HEK293 (cell line): ENCODE measurements at regions not wholly inside any gene's neighbourhood (a gene's known extent, or its start where the extent isn't known, plus 50 kb on each side); places are given as distances from the start of the nearest gene placed in this dataset.

Source experiments
- CTCF ChIA-PET: fragments of 350-600 bp; formaldehyde crosslinking; extraction: SDS; loops from one replicate; lab custom pipeline; 2021; ENCODE audit warnings: antibody characterized with exemption; lab: Yijun Ruan, JAX
- POLR2A ChIA-PET: fragments of 300-600 bp; formaldehyde crosslinking; extraction: SDS; loops from one replicate; lab custom pipeline; 2020; ENCODE audit warnings: antibody characterized with exemption, inconsistent platforms; lab: Yijun Ruan, JAX
- H3K27ac ChIP-seq: fragments of 200-500 bp; sonication (Bioruptor generic); 2 replicates; pipeline ENCODE4 v1.5.1; 2014; ENCODE audit warnings: low read depth, low read length, control low read depth, inconsistent platforms; ENCODE audit errors: extremely low read depth
- H3K36me3 ChIP-seq, 2 experiments: fragments of 200-500 bp in 1 of 2; sonication (Bioruptor generic) in 1 of 2; 1 replicate in 1 of 2; 2 replicates in 1 of 2; pipeline ENCODE4 v1.5.1; 2014 to 2017; ENCODE audit warnings: inconsistent platforms in 2 of 2, low read length in 2 of 2; ENCODE audit not compliant: control insufficient read depth in 2 of 2, insufficient read depth in 1 of 2
- H3K4me1 ChIP-seq: fragments of 200-500 bp; sonication (Bioruptor generic); 2 replicates; pipeline ENCODE4 v1.5.1; 2014; ENCODE audit warnings: mild to moderate bottlenecking, low read length, inconsistent platforms; ENCODE audit not compliant: control insufficient read depth, insufficient read depth
- H3K4me3 ChIP-seq: 2 replicates; pipeline ENCODE4 v1.5.1; 2011; ENCODE audit warnings: low read depth, mild to moderate bottlenecking, control low read depth, low read length, moderate library complexity
- H3K9me3 ChIP-seq: fragments of 200-500 bp; sonication (Bioruptor generic); 2 replicates; pipeline ENCODE4 v1.5.1; 2014; ENCODE audit warnings: low read depth, low read length, inconsistent platforms; ENCODE audit not compliant: control insufficient read depth, insufficient read depth
- AEBP2 ChIP-seq: fragments of 450-650 bp; formaldehyde crosslinking; IDR thresholded peaks from 2 replicates; pipeline ENCODE4 v1.5.1; 2016; ENCODE audit warnings: missing biosample characterization, missing genetic modification characterization, borderline replicate concordance
- FEZF1 ChIP-seq: fragments of 450-650 bp; formaldehyde crosslinking; IDR thresholded peaks from 2 replicates; pipeline ENCODE4 v1.5.1; 2016; ENCODE audit warnings: missing biosample characterization, missing genetic modification characterization
- GLIS1 ChIP-seq: fragments of 450-650 bp; formaldehyde crosslinking; IDR thresholded peaks from 2 replicates; pipeline ENCODE4 v1.5.1; 2016; ENCODE audit warnings: missing biosample characterization, missing genetic modification characterization
- IKZF3 ChIP-seq: fragments of 450-650 bp; IDR thresholded peaks from 2 replicates; pipeline ENCODE4 v1.5.0; 2018; ENCODE audit warnings: missing biosample characterization, mild to moderate bottlenecking, missing genetic modification characterization, moderate library complexity
- KLF10 ChIP-seq: fragments of 450-650 bp; IDR thresholded peaks from 2 replicates; pipeline ENCODE4 v1.5.1; 2018; ENCODE audit warnings: missing biosample characterization, mild to moderate bottlenecking, missing genetic modification characterization
- PRDM10 ChIP-seq: fragments of 450-650 bp; formaldehyde crosslinking; IDR thresholded peaks from 2 replicates; pipeline ENCODE4 v1.5.1; 2016; ENCODE audit warnings: missing biosample characterization, missing genetic modification characterization
- SALL2 ChIP-seq: fragments of 450-650 bp; formaldehyde crosslinking; IDR thresholded peaks from 2 replicates; pipeline ENCODE4 v1.5.0; 2017; ENCODE audit warnings: missing biosample characterization, mild to moderate bottlenecking, missing genetic modification characterization, borderline replicate concordance
- SP3 ChIP-seq: fragments of 450-650 bp; formaldehyde crosslinking; IDR thresholded peaks from 2 replicates; pipeline ENCODE4 v1.5.1; 2016; ENCODE audit warnings: missing biosample characterization, missing genetic modification characterization
- ZBTB17 ChIP-seq: fragments of 450-650 bp; formaldehyde crosslinking; IDR thresholded peaks from 2 replicates; pipeline ENCODE4 v1.5.1; 2016; ENCODE audit warnings: missing biosample characterization, missing genetic modification characterization
- ZBTB26 ChIP-seq: fragments of 450-650 bp; formaldehyde crosslinking; optimal IDR thresholded peaks from 2 replicates; pipeline ENCODE3; 2016; ENCODE audit warnings: missing biosample characterization, mild to moderate bottlenecking, missing genetic modification characterization
- ZBTB48 ChIP-seq: fragments of 450-650 bp; formaldehyde crosslinking; IDR thresholded peaks from 2 replicates; pipeline ENCODE4 v1.5.1; 2016; ENCODE audit warnings: missing biosample characterization, missing genetic modification characterization
- ZFP3 ChIP-seq: fragments of 450-650 bp; formaldehyde crosslinking; IDR thresholded peaks from 2 replicates; pipeline ENCODE4 v1.5.1; 2016; ENCODE audit warnings: low read depth, missing biosample characterization, missing genetic modification characterization
- ZFP69B ChIP-seq: fragments of 450-650 bp; formaldehyde crosslinking; IDR thresholded peaks from 2 replicates; pipeline ENCODE4 v1.5.1; 2016; ENCODE audit warnings: missing biosample characterization, missing genetic modification characterization
- ZNF138 ChIP-seq: fragments of 450-650 bp; formaldehyde crosslinking; IDR thresholded peaks from 2 replicates; pipeline ENCODE4 v1.5.1; 2016; ENCODE audit warnings: missing biosample characterization, missing genetic modification characterization, borderline replicate concordance
- ZNF324 ChIP-seq: fragments of 450-650 bp; formaldehyde crosslinking; IDR thresholded peaks from 2 replicates; pipeline ENCODE4 v1.5.1; 2016; ENCODE audit warnings: missing biosample characterization, missing genetic modification characterization
- ZNF366 ChIP-seq: fragments of 450-650 bp; formaldehyde crosslinking; conservative IDR thresholded peaks from 2 replicates; pipeline ENCODE4 v1.5.1; 2016; ENCODE audit warnings: missing biosample characterization, missing genetic modification characterization
- ZNF510 ChIP-seq: fragments of 450-650 bp; formaldehyde crosslinking; IDR thresholded peaks from 2 replicates; pipeline ENCODE4 v1.5.1; 2018; ENCODE audit warnings: mild to moderate bottlenecking, missing genetic modification characterization, missing biosample characterization; ENCODE audit not compliant: insufficient replicate concordance
- ZNF670 ChIP-seq: fragments of 450-650 bp; formaldehyde crosslinking; IDR thresholded peaks from 2 replicates; pipeline ENCODE4 v1.5.1; 2016; ENCODE audit warnings: missing biosample characterization, missing genetic modification characterization, low read depth
- ZNF692 ChIP-seq: fragments of 450-650 bp; formaldehyde crosslinking; IDR thresholded peaks from 2 replicates; pipeline ENCODE4 v1.5.1; 2016; ENCODE audit warnings: missing biosample characterization, missing genetic modification characterization
- ZNF792 ChIP-seq: fragments of 450-650 bp; formaldehyde crosslinking; IDR thresholded peaks from 2 replicates; pipeline ENCODE4 v1.5.1; 2016; ENCODE audit warnings: missing biosample characterization, missing genetic modification characterization
- TF ChIP-seq, protein P1 (sequence below): fragments of 450-650 bp; formaldehyde crosslinking; IDR thresholded peaks from 2 replicates; pipeline ENCODE4 v1.5.1; 2016; ENCODE audit warnings: missing biosample characterization, missing genetic modification characterization
- TF ChIP-seq, protein P2 (sequence below): fragments of 450-650 bp; formaldehyde crosslinking; IDR thresholded peaks from 2 replicates; pipeline ENCODE4 v1.5.1; 2017; ENCODE audit warnings: missing biosample characterization, missing genetic modification characterization

GRCh38 chrX:82756272-82756671 lies 751.8 kb upstream of the POU3F4 start (continued):
- TF ChIP-seq PRDM10 (tag by site-specific recombination), result no peak
- TF ChIP-seq ZNF510 (tag by site-specific recombination), result no peak
- TF ChIP-seq ZBTB17 (tag by site-specific recombination), result no peak

DNA sequence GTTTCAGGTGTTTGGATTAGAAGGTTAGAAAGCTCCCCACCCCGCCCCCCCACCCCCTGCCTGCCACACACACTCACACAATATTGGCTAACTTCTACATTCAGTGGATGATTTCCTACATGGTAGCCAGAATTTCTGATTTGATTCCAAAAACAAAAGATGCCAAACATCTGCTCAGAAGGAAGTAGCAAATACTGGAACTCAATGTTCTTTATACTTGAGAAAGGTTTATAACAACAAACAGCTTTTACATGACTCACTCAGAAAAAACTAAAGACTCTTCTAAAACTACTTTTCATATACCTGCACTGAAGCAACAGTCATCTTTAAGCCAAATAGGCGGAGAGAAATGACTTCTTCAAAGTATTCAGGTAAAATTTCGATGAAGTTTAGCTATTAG lies 750.5 kb upstream of the POU3F4 start:
- no peaks in the 10 kb centered on the region for H3K4me1 ChIP-seq
- POLR2A ChIA-PET, result no interaction called here
- CTCF ChIA-PET, result no interaction called here
- no peak overlapping the region for H3K4me3 ChIP-seq
- H3K9me3 ChIP-seq, result no peaks in the 10 kb centered on the region
- no peak overlapping the region for H3K27ac ChIP-seq
- no peaks in the 10 kb centered on the region for H3K36me3 ChIP-seq
- no peak for TF ChIP-seq ZFP69B (tag by site-specific recombination)
- no peak for TF ChIP-seq SALL2 (tag by site-specific recombination)
- no peak for TF ChIP-seq ZNF138 (tag by site-specific recombination)
- no peak for TF ChIP-seq AEBP2 (tag by site-specific recombination)
- no peak for TF ChIP-seq ZFP3
- TF ChIP-seq ZNF670 (tag by site-specific recombination), result no peak
- TF ChIP-seq FEZF1, result no peak
- no peak for TF ChIP-seq ZNF366
- TF ChIP-seq, protein P1, sequence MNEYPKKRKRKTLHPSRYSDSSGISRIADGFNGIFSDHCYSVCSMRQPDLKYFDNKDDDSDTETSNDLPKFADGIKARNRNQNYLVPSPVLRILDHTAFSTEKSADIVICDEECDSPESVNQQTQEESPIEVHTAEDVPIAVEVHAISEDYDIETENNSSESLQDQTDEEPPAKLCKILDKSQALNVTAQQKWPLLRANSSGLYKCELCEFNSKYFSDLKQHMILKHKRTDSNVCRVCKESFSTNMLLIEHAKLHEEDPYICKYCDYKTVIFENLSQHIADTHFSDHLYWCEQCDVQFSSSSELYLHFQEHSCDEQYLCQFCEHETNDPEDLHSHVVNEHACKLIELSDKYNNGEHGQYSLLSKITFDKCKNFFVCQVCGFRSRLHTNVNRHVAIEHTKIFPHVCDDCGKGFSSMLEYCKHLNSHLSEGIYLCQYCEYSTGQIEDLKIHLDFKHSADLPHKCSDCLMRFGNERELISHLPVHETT (tag by site-specific recombination), result no peak
- TF ChIP-seq IKZF3 (tag by site-specific recombination), result no peak
- TF ChIP-seq, protein P2, sequence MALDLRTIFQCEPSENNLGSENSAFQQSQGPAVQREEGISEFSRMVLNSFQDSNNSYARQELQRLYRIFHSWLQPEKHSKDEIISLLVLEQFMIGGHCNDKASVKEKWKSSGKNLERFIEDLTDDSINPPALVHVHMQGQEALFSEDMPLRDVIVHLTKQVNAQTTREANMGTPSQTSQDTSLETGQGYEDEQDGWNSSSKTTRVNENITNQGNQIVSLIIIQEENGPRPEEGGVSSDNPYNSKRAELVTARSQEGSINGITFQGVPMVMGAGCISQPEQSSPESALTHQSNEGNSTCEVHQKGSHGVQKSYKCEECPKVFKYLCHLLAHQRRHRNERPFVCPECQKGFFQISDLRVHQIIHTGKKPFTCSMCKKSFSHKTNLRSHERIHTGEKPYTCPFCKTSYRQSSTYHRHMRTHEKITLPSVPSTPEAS (tag by site-specific recombination), result no peak
- no peak for TF ChIP-seq ZBTB26 (tag by site-specific recombination)
- TF ChIP-seq ZBTB48 (tag by site-specific recombination), result no peak
- no peak for TF ChIP-seq GLIS1 (tag by site-specific recombination)
- no peak for TF ChIP-seq KLF10 (tag by site-specific recombination)
- no peak for TF ChIP-seq SP3 (tag by site-specific recombination)
- no peak for TF ChIP-seq ZNF792
- TF ChIP-seq ZNF324 (tag by site-specific recombination), result no peak
- no peak for TF ChIP-seq ZNF692 (tag by site-specific recombination)
